SIG-M5 treated with dmso at 0.1 percent for 504 hours (cell line): ENCODE measurements at regions not wholly inside any gene's neighbourhood (a gene's known extent, or its start where the extent isn't known, plus 50 kb on each side); places are given as distances from the start of the nearest gene placed in this dataset.

Source experiments
- DNase-seq: peaks from one replicate; lab custom pipeline; 2025; ENCODE audit not compliant: unreplicated experiment; lab: John Stamatoyannopoulos, UW

DNA sequence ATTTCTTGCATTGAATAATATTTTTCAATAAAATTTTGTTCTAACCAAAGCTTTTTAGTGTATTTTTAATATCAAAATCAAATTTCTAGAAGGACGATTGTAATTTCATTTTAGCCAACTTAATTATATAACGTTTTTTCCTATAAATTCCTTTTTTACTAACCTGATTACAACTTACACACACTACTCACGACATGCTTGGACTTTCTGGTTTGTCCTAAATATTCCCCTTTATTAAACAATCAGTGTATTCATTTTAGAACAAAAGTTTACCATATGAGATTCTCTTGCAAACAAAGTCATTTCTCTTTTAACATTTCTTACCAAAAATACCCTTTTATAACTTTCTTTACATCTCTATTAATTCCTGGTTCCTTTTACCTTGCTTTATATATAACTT, 173.7 kb downstream of the PWWP3B start:
- no peak for DNase-seq

DNA sequence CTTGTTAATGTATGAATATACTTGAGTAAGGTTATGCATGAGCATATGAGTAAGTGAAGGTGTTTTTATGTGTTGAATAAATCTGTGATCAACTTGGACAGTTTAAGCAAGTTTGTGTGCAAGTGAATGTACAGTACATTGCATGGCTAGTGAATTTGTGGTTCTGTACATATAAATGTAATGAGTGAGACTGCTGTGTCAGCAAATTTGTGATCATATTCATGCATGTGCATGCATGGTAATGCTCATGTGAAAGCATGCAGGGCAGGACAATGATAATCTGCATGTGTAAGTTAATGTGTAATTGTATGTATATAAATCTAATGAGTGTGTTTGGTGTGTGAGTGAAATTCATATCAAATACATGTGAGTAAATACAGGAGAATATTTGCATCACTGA, 188.5 kb downstream of the PWWP3B start:
- DNase-seq = no peak

DNA sequence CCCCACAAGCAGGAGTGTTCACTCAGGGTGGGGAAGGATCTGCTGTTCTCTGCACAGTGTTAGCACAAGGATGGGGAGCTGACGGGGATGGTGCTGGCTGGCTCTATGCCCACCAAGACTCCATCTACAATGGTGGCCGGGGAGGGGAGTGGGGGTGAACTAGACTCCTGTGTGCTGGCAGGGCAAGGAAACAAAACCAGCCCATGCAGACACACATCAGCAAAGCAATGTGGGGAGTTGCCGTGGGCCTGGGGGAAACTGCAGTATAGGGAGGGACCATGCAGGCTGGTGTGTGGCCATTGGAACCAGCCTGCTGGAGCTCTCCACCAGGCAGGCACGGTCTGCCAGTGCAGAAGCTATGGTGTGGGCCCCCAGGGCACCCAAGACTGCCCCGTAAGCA, 195.1 kb downstream of the PWWP3B start:
- DNase-seq = no peak

DNA sequence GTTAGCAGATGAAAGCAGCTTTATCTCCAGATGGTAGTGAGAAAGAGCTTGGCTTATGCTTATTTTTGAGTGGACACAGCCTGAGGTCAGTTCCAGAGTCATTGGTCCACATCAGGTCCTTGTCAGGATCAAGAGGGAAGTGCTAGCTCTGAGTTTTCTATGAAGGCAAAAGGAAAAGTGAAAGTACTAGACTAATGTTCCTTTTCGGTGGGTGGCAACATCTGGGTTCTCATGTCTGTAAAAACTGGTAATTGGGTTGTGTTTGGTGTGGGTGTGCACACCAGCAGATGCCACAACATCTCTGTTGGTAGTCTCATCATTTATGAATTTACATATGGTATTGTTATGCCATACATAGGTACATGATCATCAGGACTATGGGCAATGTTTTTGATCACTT, 210.5 kb downstream of the PWWP3B start:
- DNase-seq = no peak

DNA sequence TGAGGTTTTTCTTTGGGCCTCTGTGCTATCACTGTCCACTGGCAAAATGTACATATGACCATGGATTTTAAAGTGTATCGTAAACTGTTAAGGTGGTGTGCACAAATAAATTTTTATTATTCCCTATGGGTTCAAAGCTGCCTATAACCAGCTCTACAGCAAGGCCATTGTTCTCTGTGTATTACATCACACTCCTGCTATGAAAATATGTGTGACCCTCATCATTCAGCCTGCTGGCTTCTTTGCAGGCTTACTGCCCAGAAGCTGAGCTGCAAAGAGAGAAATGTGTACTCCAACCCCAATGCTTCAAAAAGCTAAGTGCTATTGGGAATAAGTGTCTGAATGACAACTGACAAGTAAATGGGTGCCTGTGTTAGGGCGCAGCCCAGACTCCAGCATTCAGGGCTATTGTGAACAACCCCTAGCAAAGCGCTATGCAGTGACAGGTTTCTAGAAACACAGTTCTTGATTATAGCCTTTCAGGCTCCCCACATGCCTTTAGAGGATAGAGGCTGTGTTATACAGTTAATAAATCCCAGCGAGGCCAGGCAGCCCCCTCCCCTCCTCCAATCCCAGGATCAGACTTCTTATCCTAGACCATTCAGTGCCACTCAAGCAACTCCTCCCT, 220.4 kb upstream of the RADX start:
- no peak for DNase-seq

DNA sequence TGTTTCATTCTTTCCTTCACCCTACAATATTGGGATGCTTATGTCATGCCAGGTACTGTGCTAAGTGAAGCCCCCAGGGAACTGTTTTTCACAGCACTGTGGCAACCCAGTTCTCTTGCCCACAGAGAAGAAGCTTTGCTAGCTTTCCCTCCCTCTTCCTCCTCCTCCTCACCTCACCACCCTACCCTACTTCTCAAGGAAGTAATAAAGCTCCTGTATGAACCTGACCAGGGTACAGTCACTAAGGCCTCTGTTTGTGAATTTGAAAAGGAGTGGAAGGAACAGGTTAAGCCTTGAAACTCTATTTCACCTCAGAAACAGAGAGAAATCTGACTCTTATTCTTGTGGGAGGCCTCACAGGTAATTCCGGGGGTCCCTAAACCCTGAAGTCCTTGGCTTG, 219.4 kb upstream of the RADX start:
- DNase-seq = no peak

DNA sequence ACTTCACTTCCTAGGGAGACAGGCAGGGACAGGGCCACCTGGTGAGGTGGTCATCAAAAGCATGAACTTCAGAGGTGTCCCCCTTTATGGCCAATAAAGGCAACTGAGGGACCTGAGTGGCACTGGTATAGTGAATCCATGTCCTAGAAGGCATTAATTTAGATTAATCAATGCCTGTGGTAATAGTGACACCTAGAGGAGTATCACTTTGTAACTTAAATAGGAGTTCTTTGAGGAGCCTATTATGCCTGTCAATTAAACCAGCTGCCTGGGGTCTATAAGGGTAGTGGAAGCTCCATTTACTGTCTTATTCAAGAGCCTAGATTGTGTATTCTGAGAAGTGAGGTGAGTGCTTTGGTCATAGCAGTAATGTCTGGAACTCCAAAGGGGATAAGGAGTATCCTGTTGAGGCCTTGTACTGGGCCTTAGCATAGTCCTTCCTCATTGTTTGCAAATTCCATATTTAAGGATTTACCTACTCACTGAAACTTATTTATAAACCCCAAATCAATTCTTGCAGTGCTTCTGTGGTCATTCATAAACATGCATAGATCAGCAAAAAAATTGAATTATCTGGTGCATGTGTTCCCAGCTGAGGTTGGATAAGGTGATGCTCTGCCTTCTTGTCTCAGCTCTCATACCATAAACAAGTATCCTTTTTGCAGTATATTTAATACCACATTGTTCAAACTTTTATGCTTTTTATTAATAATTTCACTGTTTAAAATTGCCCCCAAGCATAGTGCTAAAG, 213.8 kb upstream of the RADX start:
- peak; percentile 23 for DNase-seq

DNA sequence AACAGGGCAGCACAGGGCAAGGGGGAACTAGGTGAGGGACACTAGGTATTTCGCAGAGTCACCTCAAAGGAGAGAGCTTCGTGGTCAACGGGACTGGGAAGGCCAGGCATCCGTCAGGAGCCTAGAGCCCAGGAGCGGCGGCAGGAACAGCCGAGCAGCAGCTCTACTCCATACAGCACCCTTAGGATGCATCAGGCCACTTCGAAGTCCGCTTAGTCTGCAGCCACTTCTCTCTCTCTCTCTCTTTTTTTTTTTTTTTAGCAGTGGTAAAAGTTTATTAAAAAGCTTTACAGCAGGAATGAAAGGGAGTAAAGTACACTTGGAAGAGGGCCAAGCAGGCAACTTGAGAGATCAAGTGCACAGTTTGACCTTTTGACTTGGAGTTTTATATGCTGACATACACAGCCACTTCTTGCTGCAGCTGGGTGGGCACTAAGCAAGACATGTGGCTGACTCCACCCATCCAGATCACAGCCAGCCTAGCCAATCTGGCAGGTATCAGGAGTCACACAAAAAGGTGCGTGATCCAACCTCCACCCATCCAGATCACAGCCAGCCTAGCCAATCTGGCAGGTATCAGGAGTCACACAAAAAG, 209.7 kb upstream of the RADX start:
- DNase-seq = no peak

DNA sequence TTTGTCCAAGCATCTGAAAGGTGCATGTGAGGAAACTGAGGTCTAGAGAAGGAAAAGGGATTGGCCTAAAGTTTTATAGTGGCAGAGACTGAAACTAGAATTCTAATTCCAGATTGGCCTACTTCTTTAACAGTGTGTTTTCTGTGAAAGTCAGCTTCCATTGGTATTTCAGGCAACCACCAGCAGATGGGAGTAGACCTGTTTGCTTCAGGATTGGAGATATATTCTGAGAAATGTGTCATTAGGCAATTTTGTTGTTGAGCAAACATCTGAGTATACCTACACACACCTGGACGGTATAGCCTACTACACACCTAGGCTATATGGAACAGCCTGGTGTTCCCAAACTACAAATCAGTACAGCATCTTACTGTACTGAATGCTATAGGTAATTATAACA, 207.3 kb upstream of the RADX start:
- DNase-seq = peak; percentile 4

DNA sequence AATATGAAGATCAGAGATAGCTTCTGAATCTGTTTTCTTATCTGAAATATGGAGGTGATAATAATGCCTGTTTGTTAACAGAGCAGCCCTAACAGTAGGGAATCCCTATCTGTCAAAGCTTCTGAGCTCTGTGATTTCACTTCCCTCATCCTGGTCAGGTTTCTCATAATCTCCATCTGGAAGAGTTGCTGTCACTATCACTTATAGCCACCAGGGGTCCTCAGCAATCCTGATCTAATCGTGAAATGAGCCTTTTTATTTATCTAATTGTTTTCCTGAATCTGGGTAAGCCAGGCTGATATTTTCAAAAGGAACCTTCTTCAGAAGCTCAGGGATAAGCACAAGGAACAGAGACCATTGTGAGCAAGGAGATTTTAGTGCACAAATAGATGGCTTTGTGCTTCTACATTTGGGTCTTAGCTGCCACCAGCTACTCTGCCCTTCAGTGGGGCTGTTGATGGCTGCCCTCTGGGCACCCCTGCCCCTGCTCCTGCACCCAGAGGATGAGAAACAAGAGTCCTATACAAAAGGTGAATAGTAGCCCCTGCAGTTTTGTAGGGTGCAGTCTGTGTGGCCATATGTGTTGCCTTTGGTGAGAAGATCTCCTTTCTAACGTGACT, 196.4 kb upstream of the RADX start:
- DNase-seq = peak; percentile 38

DNA sequence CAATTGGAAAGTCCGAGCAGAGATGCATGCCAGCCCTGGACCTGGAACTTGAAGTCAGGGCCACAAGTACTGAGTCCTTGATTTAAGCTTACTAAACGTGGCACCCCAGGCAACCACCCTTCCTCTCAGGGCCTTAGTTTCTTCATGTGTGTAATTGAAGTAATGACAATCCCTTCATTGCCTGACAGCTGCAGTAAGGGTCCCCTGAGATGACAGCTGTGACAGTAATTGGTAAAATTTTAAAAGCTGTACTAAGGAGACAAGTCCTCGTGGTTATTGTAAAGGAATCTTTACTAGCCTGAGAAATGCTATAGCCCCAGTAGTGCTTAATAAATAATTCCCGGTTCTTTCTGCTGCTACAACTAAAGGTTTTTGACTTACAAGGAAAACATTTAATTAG, 175.1 kb upstream of the RADX start:
- no peak for DNase-seq

DNA sequence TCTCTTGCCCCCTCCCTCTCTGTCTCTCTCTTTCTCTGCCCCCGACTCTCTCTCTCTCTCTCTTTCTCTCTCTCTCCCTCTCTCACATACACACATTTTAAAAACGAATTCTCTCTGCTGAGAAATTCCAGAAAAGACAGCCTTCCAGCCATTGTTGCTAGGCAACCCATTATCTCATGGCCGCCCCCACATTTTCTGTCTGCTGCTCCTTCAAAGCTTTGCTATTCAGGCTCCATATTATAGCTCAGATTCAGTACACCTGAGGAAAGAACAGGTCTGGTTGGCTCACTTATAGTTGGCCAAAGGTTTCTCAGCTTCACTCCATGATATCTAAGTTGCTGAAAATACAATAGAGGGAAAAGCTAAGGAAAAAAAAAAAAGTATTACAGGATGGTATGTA, 174.4 kb upstream of the RADX start:
- DNase-seq = no peak

DNA sequence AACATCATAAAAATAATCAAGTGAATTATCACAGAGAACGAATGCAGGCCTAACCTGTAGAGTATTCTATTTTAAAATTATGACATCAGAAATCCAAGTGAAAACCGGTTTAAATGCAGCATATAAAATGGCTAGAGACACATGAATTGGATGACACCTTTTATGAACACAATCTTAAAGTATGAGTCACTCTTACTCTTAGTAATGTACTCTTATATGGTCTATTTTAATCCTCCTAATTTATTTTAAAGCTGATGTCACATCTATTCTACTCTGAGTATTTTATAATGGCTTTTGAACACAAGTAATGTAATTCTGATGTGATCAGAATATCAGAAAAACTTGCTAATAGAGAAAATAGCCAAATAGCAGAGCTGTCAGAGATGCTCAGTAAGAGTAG, 161.4 kb upstream of the RADX start:
- no peak for DNase-seq

DNA sequence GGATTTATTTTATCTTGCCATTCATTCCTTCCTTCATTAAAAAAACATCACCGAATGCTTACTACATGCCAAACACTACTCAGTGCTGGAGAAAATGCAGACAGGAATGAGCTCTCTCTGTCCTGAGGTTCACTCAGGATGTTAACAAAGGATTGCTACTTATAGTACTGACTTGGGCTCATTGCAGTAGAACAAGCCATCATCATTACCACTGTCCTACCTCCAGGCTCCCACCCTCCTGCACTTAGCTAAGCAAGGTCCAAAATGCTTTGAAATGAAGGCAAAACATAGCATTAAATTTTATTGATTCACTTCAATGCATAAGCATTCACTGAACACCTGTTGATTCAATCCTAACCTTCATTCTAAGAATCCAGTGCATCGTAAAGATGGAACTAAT, 159.8 kb upstream of the RADX start:
- no peak for DNase-seq

DNA sequence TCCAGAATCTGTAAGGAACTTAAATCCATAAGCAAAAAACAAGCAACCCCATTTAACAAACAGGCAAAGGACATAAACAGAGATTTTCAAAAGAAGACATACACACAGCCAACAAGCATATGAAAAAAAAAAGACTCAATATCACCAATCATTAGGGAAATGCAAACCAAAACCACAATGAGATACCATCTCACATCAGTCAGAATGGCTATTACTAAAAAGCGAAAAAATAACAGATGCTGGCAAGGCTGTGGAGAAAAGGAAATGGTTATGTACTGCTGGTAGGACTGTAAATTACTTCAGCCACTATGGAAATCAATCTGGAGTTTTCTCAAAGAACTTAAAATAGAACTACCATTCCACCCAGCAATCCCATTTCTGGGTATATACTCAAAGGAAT, 156.8 kb upstream of the RADX start:
- no peak for DNase-seq

DNA sequence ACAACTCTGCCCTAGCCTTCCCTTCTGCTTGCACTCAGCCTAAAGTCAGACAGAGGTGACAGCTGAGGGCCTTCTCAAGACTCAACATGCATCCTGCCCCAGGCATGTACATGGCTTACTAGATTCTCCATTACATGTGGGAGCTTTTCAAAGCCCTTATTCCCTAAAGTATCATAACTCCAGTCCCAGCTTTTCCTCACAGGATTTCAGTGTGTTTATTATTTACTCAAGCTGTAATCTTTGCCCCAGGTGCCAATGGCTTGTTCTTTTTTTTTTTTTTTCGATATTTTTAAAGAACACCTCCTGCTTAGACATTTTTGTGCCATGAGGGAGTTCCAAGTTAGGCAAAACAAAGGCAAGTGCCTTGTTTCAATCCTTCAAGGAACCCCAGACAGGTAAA, 154.0 kb upstream of the RADX start:
- DNase-seq = no peak

DNA sequence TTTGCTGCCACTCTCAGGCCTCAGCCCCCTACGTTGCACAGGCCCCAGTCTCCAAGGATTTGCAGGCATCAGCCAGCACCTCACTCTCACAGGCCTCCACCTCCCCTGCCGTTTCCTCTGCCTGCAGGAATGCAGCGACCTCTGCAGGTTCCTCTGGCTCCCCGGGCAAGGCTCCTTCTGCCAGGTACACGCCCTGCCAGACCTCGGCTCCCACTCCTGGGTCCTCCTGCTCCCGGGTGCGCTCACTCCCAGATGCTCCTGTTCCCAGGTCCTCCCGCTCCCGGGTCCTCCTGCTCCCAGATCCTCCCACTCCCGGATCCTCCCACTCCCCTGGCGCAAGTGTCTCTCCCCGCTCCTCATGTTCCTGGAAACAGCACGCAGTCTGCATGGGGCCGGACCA, 144.4 kb upstream of the RADX start:
- DNase-seq = no peak

DNA sequence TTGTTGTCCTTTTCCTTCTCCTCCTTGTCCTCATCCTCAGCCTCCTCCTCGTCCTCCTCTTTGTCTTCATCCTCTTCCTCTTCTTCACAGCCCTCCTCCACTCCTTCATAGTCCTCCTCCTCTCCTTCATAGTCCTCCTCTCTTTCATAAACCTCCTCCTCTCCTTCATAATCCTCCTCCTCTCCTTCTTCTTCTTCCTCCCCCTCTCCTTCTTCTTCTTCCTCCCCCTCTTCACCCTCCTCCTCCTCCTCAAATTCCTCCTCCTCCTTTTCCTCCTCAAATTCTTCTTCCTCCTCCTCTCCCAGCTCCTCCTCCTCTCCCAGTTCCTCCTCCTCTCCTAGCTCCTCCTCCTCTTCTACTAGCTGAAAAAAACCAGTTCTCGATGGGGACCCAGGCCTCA, 143.8 kb upstream of the RADX start:
- DNase-seq = no peak

DNA sequence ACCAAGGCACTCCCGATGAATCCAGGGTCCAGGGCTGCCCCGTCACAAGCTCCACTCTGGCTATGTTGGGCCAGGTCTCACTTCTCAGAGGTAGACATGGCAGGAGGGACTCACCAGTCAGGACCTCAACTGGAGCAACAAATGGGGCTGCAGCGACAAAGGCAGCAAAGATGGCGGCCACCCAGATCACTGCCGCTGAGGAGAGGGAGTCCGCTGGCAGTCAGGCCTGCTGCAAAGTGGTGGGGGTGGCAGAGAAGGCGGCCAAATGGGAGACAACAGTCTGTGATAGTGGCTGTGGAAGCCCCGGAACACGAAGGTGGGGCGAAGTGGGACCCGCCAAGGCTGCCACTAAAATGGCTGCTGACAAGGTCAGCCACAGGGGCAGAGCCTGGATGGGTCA, 143.3 kb upstream of the RADX start:
- DNase-seq = no peak

DNA sequence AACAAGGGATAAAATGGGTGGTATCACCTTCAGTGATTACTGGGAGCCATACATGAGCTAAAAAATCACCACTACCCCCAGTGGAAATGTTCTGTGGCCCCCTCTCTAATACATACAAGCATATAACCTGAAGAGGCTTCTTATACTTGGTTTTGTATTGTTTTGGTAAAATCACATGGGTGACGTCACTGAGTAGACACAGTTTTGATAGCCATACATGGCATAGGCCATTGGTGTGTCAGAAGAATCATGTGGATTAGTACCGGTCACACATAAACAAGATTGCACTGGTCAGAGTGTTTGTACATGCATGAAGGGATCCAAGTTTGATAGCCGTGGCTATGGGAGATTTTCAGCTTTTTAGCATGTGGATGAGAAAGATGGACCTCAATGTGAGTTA, 131.9 kb upstream of the RADX start:
- DNase-seq = no peak

DNA sequence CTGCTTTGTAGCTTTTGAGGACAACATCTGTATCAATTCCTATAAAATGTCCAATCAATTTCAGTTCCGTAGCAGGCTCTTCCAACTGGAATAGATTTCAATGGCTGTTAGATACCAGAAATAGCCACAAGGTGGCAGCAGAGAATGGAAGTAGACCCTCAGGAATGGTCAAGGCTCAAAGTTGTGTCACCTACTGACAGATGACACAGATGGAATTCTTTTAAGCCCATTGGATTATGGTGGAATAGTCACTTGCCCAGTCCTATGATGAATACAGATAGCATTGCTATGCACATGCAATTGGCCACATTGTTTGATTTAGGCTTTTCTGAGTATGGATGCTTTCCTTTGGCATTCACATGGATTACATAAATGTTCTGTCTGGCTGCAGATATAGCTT, 130.4 kb upstream of the RADX start:
- DNase-seq = peak; percentile 15

DNA sequence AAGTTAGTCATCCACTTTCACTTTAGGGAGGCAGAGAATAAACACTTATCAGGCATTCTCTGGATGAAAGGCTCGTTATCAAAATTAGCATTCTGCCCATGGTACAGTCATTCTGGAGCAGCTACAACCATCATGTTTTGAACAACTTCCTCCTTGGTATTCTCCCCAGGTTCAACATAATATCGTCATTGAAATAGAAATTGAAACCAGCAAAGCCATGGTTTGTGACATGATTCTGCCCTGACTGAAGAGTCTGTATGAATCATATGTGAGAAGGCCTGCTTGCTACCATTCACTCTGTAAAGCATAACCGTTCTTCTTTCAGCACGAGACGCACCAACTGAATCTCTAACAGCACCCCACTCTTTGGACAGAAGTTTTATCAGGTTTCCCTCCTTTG, 127.5 kb upstream of the RADX start:
- DNase-seq = no peak
